DOHH2 (cell line): ENCODE measurements at regions not wholly inside any gene's neighbourhood (a gene's known extent, or its start where the extent isn't known, plus 50 kb on each side); places are given as distances from the start of the nearest gene placed in this dataset.

Experiments
- CTCF ChIP-seq: fragments of 200-600 bp; sonication (generic); IDR thresholded peaks from one replicate; pipeline ENCODE4 v1.5.1; 2014; ENCODE audit warnings: antibody characterized with exemption, mild to moderate bottlenecking, low read depth, low read length; ENCODE audit not compliant: poor library complexity, severe bottlenecking
- EZH2phosphoT487 ChIP-seq: fragments of 200-600 bp; sonication (generic); IDR thresholded peaks from 2 replicates; pipeline ENCODE4 v1.6.1; 2017; ENCODE audit warnings: borderline replicate concordance, mild to moderate bottlenecking, antibody characterized with exemption, low read length, moderate library complexity, mixed read lengths

GRCh38 chr4:13088726-13089658 is 395.1 kb downstream of the RAB28 start:
- no peak for TF ChIP-seq CTCF
- no peak for TF ChIP-seq EZH2phosphoT487
